Kidney (tissue), 13 donors: ENCODE measurements at regions not wholly inside any gene's neighbourhood (a gene's known extent, or its start where the extent isn't known, plus 50 kb on each side); places are given as distances from the start of the nearest gene placed in this dataset.

Experiments
- DNase-seq, 5 donors: peaks; one replicate each; pipeline ENCODE4 v3.0.0-alpha.2; 2013 to 2020
- FAIRE-seq: peaks from 2 replicates; lab custom pipeline; 2012; peaks lifted over from hg19 to GRCh38; lab: Jason Lieb, UNC
- H3K27ac ChIP-seq, 2 donors: one replicate each; pipeline ENCODE4 v1.7.0; 2013; ENCODE audit warnings: low read depth in 2 of 2, low read length in 2 of 2, inconsistent platforms in 1 of 2
- H3K27me3 ChIP-seq: one replicate; pipeline ENCODE4 v1.7.1; 2013; ENCODE audit warnings: low read length, inconsistent platforms; ENCODE audit not compliant: control insufficient read depth, insufficient read depth
- H3K36me3 ChIP-seq, 3 donors: one replicate each; pipeline versions ENCODE4 v1.7.0 to v1.7.1; 2013; ENCODE audit warnings: low read length in 3 of 3, control low read depth in 1 of 3, inconsistent platforms in 1 of 3; ENCODE audit not compliant: insufficient read depth in 3 of 3, control insufficient read depth in 2 of 3
- H3K4me1 ChIP-seq, 3 donors: one replicate each; pipeline versions ENCODE4 v1.7.0 to v1.7.1; 2013; ENCODE audit warnings: low read length in 3 of 3, inconsistent platforms in 1 of 3, low read depth in 1 of 3; ENCODE audit not compliant: control insufficient read depth in 2 of 3, insufficient read depth in 2 of 3
- H3K4me3 ChIP-seq, 3 donors: one replicate each; pipeline versions ENCODE4 v1.7.0 to v1.8.1; 2013; ENCODE audit warnings: low read length in 3 of 3, control low read depth in 1 of 3, inconsistent platforms in 1 of 3
- H3K9ac ChIP-seq, 3 donors: one replicate each; pipeline versions ENCODE4 v1.7.0 to v1.7.1; 2013; ENCODE audit warnings: low read length in 3 of 3, control low read depth in 1 of 3, inconsistent platforms in 1 of 3
- H3K9me3 ChIP-seq, 3 donors: one replicate each; pipeline versions ENCODE4 v1.7.0 to v1.7.1; 2013; ENCODE audit warnings: low read length in 3 of 3, control low read depth in 1 of 3, inconsistent platforms in 1 of 3; ENCODE audit not compliant: control insufficient read depth in 2 of 3, insufficient read depth in 1 of 3
- intact Hi-C: fragments of 100-400 bp; cut with DNase I; formaldehyde crosslinking; loops from one replicate; pipeline ENCODE4 v1.11.1; 2022
- TF ChIP-seq, protein P1 (sequence below): IDR thresholded peaks from 3 replicates; pipeline ENCODE4 v1.5.1; 2012; ENCODE audit warnings: mild to moderate bottlenecking, moderate library complexity, borderline replicate concordance; ENCODE audit not compliant: insufficient read depth; ENCODE audit errors: extremely low read depth
- donor health status: control.
- donor health status: control.
- donor health status: control.
- donor health status: control.
- donor health status: control.
- donor health status: DM: yes; HTN: yes; CAD: no.
- donor health status: Normal renal cell carcinoma (clear cell type).

GRCh38 chr5:53236683-53237082 lies 127.1 kb upstream of the MOCS2 start:
- H3K27me3 ChIP-seq, result no peaks in the 10 kb centered on the region
- H3K9me3 ChIP-seq, result no peaks in the 10 kb centered on the region
- intact Hi-C loops, result no loop called here
- no peak overlapping the region for H3K4me3 ChIP-seq
- H3K27ac ChIP-seq, result no peak overlapping the region
- no peak overlapping the region for H3K9ac ChIP-seq
- TF ChIP-seq, protein P1, sequence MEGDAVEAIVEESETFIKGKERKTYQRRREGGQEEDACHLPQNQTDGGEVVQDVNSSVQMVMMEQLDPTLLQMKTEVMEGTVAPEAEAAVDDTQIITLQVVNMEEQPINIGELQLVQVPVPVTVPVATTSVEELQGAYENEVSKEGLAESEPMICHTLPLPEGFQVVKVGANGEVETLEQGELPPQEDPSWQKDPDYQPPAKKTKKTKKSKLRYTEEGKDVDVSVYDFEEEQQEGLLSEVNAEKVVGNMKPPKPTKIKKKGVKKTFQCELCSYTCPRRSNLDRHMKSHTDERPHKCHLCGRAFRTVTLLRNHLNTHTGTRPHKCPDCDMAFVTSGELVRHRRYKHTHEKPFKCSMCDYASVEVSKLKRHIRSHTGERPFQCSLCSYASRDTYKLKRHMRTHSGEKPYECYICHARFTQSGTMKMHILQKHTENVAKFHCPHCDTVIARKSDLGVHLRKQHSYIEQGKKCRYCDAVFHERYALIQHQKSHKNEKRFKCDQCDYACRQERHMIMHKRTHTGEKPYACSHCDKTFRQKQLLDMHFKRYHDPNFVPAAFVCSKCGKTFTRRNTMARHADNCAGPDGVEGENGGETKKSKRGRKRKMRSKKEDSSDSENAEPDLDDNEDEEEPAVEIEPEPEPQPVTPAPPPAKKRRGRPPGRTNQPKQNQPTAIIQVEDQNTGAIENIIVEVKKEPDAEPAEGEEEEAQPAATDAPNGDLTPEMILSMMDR, result no peak
- no peak for FAIRE-seq
- no peaks in the 10 kb centered on the region for H3K4me1 ChIP-seq
- DNase-seq, result no peak
- H3K36me3 ChIP-seq, result no peaks in the 10 kb centered on the region

DNA sequence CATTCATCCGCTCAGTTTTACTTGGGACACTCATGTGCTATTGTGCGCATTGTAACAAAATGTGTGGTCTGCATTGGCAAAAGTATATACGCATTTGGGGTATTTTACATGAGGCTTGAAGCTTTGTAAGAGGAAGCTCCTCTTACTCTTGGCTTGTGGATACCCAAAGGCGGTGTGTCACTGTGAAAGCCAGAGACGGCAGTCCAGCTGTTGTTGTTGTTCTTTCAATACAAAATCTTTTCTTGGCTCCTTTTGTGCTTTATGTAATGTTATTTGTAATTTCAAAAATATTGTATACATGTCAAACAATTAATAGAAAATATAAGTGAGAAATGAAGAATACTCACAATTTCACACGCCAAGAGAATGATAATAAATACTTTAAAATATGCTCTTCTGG lies 128.3 kb upstream of the MOCS2 start:
- Histone ChIP-seq H3K27ac (no peak overlapping the region), H3K9ac (no peak overlapping the region), H3K4me1 (no peaks in the 10 kb centered on the region), H3K4me3 (no peak overlapping the region), H3K9me3 (no peaks in the 10 kb centered on the region), H3K27me3 (no peaks in the 10 kb centered on the region), H3K36me3 (no peaks in the 10 kb centered on the region)
- DNase-seq (no peak), FAIRE-seq (no peak)
- TF ChIP-seq, protein P1, result no peak
- intact Hi-C loops, result no loop called here

DNA sequence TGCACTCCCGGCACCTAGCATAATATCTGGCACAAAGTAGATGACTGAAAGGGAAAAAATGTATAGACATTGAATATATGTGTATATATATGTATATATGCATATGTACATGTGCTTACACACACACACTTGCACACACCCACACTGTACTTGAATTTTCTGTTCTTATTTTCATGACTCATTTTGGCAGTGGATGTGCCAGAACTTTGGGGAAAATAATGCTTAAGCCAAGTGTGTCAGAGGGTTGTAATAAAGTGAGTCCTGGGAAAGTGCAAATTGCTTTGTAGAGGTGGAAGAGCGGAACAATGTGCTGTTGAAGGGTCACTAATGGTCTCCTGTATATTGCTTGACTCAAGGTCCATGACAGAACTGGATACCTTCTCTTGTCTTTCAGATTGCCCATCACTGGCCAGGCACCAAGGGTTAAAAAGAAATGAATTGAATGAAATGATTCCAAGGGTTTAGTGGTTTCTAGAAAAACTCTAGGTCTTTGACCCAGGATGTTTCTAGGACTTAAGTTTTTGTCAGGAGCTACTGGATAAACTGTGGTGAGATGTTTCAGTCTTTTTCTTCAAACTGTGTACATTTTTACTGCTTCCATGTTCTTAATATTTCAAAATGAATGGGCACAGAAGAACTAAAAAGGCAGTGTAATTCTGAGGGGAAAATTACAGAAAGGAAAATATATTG lies 129.9 kb upstream of the MOCS2 start:
- Histone ChIP-seq H3K9ac (no peak overlapping the region), H3K4me1 (no peaks in the 10 kb centered on the region), H3K27ac (no peak overlapping the region), H3K27me3 (no peaks in the 10 kb centered on the region), H3K9me3 (no peaks in the 10 kb centered on the region), H3K36me3 (no peaks in the 10 kb centered on the region), H3K4me3 (no peak overlapping the region)
- TF ChIP-seq, protein P1, result no peak
- intact Hi-C loops, result no loop called here
- FAIRE-seq (no peak), DNase-seq (no peak)

- no peaks in the 10 kb centered on the region for H3K4me1 ChIP-seq
- FAIRE-seq (no peak), DNase-seq (no peak)
- no peak overlapping the region for H3K27ac ChIP-seq
- H3K27me3 ChIP-seq, result no peaks in the 10 kb centered on the region
- H3K9ac ChIP-seq, result no peak overlapping the region
- no peaks in the 10 kb centered on the region for H3K9me3 ChIP-seq
- intact Hi-C loops, result no loop called here
- H3K36me3 ChIP-seq, result no peaks in the 10 kb centered on the region
- no peak overlapping the region for H3K4me3 ChIP-seq
- TF ChIP-seq, protein P1, result no peak
These were observed 131.1 kb upstream of the MOCS2 start for GRCh38 chr5:53240661-53241060.
